ENCODE measurements at regions not wholly inside any gene's neighbourhood (a gene's known extent, or its start where the extent isn't known, plus 50 kb on each side); places are given as distances from the start of the nearest gene placed in this dataset.

GRCh38 chr7:79547132-79547531 lies 93.7 kb upstream of the MAGI2 start:
- no CpG with 5 or more reads among the region's 2 CpGs for WGBS (ENCODE audit: extremely low coverage, insufficient coverage, insufficient read length)
- Histone ChIP-seq H4K8ac (ENCODE audit: low read depth, low read length) (no peak overlapping the region), H3K4ac (ENCODE audit: low read depth, low read length) (no peak overlapping the region), H3K14ac (ENCODE audit: low read length) (no peak overlapping the region), H2BK5ac (ENCODE audit: low read depth, low read length, poor library complexity) (no peak overlapping the region), H4K91ac (ENCODE audit: low read depth, low read length) (no peak overlapping the region), H3K9ac (ENCODE audit: low read length) (no peak overlapping the region), H2AFZ (ENCODE audit: insufficient read depth, low read length, poor library complexity) (no peak overlapping the region), H3K4me3 (ENCODE audit: low read depth, low read length) (no peak overlapping the region), H2BK120ac (ENCODE audit: insufficient read depth, low read length, poor library complexity) (no peak overlapping the region), H3K79me2 (ENCODE audit: control insufficient read depth, insufficient read depth, low read length, poor library complexity) (no peaks in the 10 kb centered on the region), H3K36me3 (ENCODE audit: control insufficient read depth in 1 of 2, insufficient read depth in 2 of 2, low read length in 2 of 2) (no peaks in the 10 kb centered on the region), H3K79me1 (ENCODE audit: low read length) (no peaks in the 10 kb centered on the region), H3K4me1 (ENCODE audit: control insufficient read depth in 1 of 2, insufficient read depth in 2 of 2, low read length in 2 of 2) (no peaks in the 10 kb centered on the region), H2AK5ac (ENCODE audit: low read length) (no peak overlapping the region), H3K9me3 (ENCODE audit: insufficient read depth, low read depth, low read length) (no peaks in the 10 kb centered on the region), H2BK12ac (ENCODE audit: low read length) (no peak overlapping the region), H3K27me3 (ENCODE audit: insufficient read depth, low read length) (no peaks in the 10 kb centered on the region), H4K12ac (ENCODE audit: low read depth, low read length) (no peak overlapping the region), H3K4me2 (ENCODE audit: low read length) (no peak overlapping the region), H3K27ac (ENCODE audit: low read depth, low read length) (no peak overlapping the region), H3K18ac (ENCODE audit: low read length) (no peak overlapping the region), H3K23ac (ENCODE audit: low read length) (no peak overlapping the region)
- no peak for DNase-seq

- no peak overlapping the region for H4K12ac ChIP-seq (ENCODE audit: low read depth, low read length)
- H3K9me3 ChIP-seq (ENCODE audit: insufficient read depth, low read depth, low read length), result no peaks in the 10 kb centered on the region
- no peak overlapping the region for H3K18ac ChIP-seq (ENCODE audit: low read length)
- no peaks in the 10 kb centered on the region for H3K79me1 ChIP-seq (ENCODE audit: low read length)
- no CpG with 5 or more reads among the region's 1 CpG for WGBS (ENCODE audit: extremely low coverage, insufficient coverage, insufficient read length)
- no peak overlapping the region for H3K27ac ChIP-seq (ENCODE audit: low read depth, low read length)
- no peak overlapping the region for H3K14ac ChIP-seq (ENCODE audit: low read length)
- no peaks in the 10 kb centered on the region for H3K4me1 ChIP-seq (ENCODE audit: control insufficient read depth in 1 of 2, insufficient read depth in 2 of 2, low read length in 2 of 2)
- H3K4me3 ChIP-seq (ENCODE audit: low read depth, low read length), result no peak overlapping the region
- H3K36me3 ChIP-seq (ENCODE audit: control insufficient read depth in 1 of 2, insufficient read depth in 2 of 2, low read length in 2 of 2), result no peaks in the 10 kb centered on the region
- DNase-seq, result no peak
- H2AK5ac ChIP-seq (ENCODE audit: low read length), result no peak overlapping the region
- no peak overlapping the region for H4K91ac ChIP-seq (ENCODE audit: low read depth, low read length)
- no peak overlapping the region for H3K9ac ChIP-seq (ENCODE audit: low read length)
- H3K4ac ChIP-seq (ENCODE audit: low read depth, low read length), result no peak overlapping the region
- no peaks in the 10 kb centered on the region for H3K27me3 ChIP-seq (ENCODE audit: insufficient read depth, low read length)
- H3K79me2 ChIP-seq (ENCODE audit: control insufficient read depth, insufficient read depth, low read length, poor library complexity), result no peaks in the 10 kb centered on the region
- no peak overlapping the region for H3K23ac ChIP-seq (ENCODE audit: low read length)
- no peak overlapping the region for H2BK120ac ChIP-seq (ENCODE audit: insufficient read depth, low read length, poor library complexity)
- H2BK12ac ChIP-seq (ENCODE audit: low read length), result no peak overlapping the region
- no peak overlapping the region for H2BK5ac ChIP-seq (ENCODE audit: low read depth, low read length, poor library complexity)
- H4K8ac ChIP-seq (ENCODE audit: low read depth, low read length), result no peak overlapping the region
- H2AFZ ChIP-seq (ENCODE audit: insufficient read depth, low read length, poor library complexity), result no peak overlapping the region
- H3K4me2 ChIP-seq (ENCODE audit: low read length), result no peak overlapping the region
Observed at GRCh38 chr7:79540592-79540991, 87.1 kb upstream of the MAGI2 start.

GRCh38 chr7:79534128-79534527 lies 80.7 kb upstream of the MAGI2 start:
- H4K91ac ChIP-seq (ENCODE audit: low read depth, low read length), result no peak overlapping the region
- no peak overlapping the region for H2AK5ac ChIP-seq (ENCODE audit: low read length)
- H3K9ac ChIP-seq (ENCODE audit: low read length), result no peak overlapping the region
- no peak overlapping the region for H2BK12ac ChIP-seq (ENCODE audit: low read length)
- no peak overlapping the region for H4K12ac ChIP-seq (ENCODE audit: low read depth, low read length)
- no peak overlapping the region for H3K18ac ChIP-seq (ENCODE audit: low read length)
- H3K4ac ChIP-seq (ENCODE audit: low read depth, low read length), result no peak overlapping the region
- no peaks in the 10 kb centered on the region for H3K27me3 ChIP-seq (ENCODE audit: insufficient read depth, low read length)
- DNase-seq, result no peak
- H3K27ac ChIP-seq (ENCODE audit: low read depth, low read length), result no peak overlapping the region
- H2BK120ac ChIP-seq (ENCODE audit: insufficient read depth, low read length, poor library complexity), result no peak overlapping the region
- H3K23ac ChIP-seq (ENCODE audit: low read length), result no peak overlapping the region
- H3K14ac ChIP-seq (ENCODE audit: low read length), result no peak overlapping the region
- H3K36me3 ChIP-seq (ENCODE audit: control insufficient read depth in 1 of 2, insufficient read depth in 2 of 2, low read length in 2 of 2), result no peaks in the 10 kb centered on the region
- WGBS (ENCODE audit: extremely low coverage, insufficient coverage, insufficient read length), result no CpG with 5 or more reads among the region's 1 CpG
- H4K8ac ChIP-seq (ENCODE audit: low read depth, low read length), result no peak overlapping the region
- H2AFZ ChIP-seq (ENCODE audit: insufficient read depth, low read length, poor library complexity), result no peak overlapping the region
- no peaks in the 10 kb centered on the region for H3K79me2 ChIP-seq (ENCODE audit: control insufficient read depth, insufficient read depth, low read length, poor library complexity)
- peaks cover 0 to 7% of the 10 kb centered on the region in 2 experiments for H3K4me1 ChIP-seq (ENCODE audit: control insufficient read depth in 1 of 2, insufficient read depth in 2 of 2, low read length in 2 of 2)
- no peaks in the 10 kb centered on the region for H3K79me1 ChIP-seq (ENCODE audit: low read length)
- H3K4me3 ChIP-seq (ENCODE audit: low read depth, low read length), result no peak overlapping the region
- H3K9me3 ChIP-seq (ENCODE audit: insufficient read depth, low read depth, low read length), result no peaks in the 10 kb centered on the region
- H2BK5ac ChIP-seq (ENCODE audit: low read depth, low read length, poor library complexity), result no peak overlapping the region
- no peak overlapping the region for H3K4me2 ChIP-seq (ENCODE audit: low read length)

- no peak for DNase-seq
- H4K8ac ChIP-seq (ENCODE audit: low read depth, low read length), result no peak overlapping the region
- no peak overlapping the region for H3K9ac ChIP-seq (ENCODE audit: low read length)
- H3K4me3 ChIP-seq (ENCODE audit: low read depth, low read length), result no peak overlapping the region
- no peak overlapping the region for H2AFZ ChIP-seq (ENCODE audit: insufficient read depth, low read length, poor library complexity)
- peaks cover 0 to 11% of the 10 kb centered on the region in 2 experiments for H3K4me1 ChIP-seq (ENCODE audit: control insufficient read depth in 1 of 2, insufficient read depth in 2 of 2, low read length in 2 of 2)
- no peak overlapping the region for H3K18ac ChIP-seq (ENCODE audit: low read length)
- no peaks in the 10 kb centered on the region for H3K79me2 ChIP-seq (ENCODE audit: control insufficient read depth, insufficient read depth, low read length, poor library complexity)
- H4K91ac ChIP-seq (ENCODE audit: low read depth, low read length), result no peak overlapping the region
- no peaks in the 10 kb centered on the region for H3K27me3 ChIP-seq (ENCODE audit: insufficient read depth, low read length)
- H2BK5ac ChIP-seq (ENCODE audit: low read depth, low read length, poor library complexity), result no peak overlapping the region
- H2BK12ac ChIP-seq (ENCODE audit: low read length), result no peak overlapping the region
- no peak overlapping the region for H2AK5ac ChIP-seq (ENCODE audit: low read length)
- H3K4ac ChIP-seq (ENCODE audit: low read depth, low read length), result no peak overlapping the region
- H3K79me1 ChIP-seq (ENCODE audit: low read length), result no peaks in the 10 kb centered on the region
- no peak overlapping the region for H3K27ac ChIP-seq (ENCODE audit: low read depth, low read length)
- H4K12ac ChIP-seq (ENCODE audit: low read depth, low read length), result no peak overlapping the region
- no peak overlapping the region for H3K14ac ChIP-seq (ENCODE audit: low read length)
- H2BK120ac ChIP-seq (ENCODE audit: insufficient read depth, low read length, poor library complexity), result no peak overlapping the region
- no peaks in the 10 kb centered on the region for H3K9me3 ChIP-seq (ENCODE audit: insufficient read depth, low read depth, low read length)
- H3K4me2 ChIP-seq (ENCODE audit: low read length), result no peak overlapping the region
- peak overlapping the region; percentile 74 for H3K23ac ChIP-seq (ENCODE audit: low read length)
- no CpG with 5 or more reads among the region's 4 CpGs for WGBS (ENCODE audit: extremely low coverage, insufficient coverage, insufficient read length)
- H3K36me3 ChIP-seq (ENCODE audit: control insufficient read depth in 1 of 2, insufficient read depth in 2 of 2, low read length in 2 of 2), result no peaks in the 10 kb centered on the region
Observed at GRCh38 chr7:79531905-79532664, 78.6 kb upstream of the MAGI2 start.

Measured in trophoblast cell (in vitro differentiated cells and primary cell).